ENCODE measurements at regions not wholly inside any gene's neighbourhood (a gene's known extent, or its start where the extent isn't known, plus 50 kb on each side); places are given as distances from the start of the nearest gene placed in this dataset.

DNA sequence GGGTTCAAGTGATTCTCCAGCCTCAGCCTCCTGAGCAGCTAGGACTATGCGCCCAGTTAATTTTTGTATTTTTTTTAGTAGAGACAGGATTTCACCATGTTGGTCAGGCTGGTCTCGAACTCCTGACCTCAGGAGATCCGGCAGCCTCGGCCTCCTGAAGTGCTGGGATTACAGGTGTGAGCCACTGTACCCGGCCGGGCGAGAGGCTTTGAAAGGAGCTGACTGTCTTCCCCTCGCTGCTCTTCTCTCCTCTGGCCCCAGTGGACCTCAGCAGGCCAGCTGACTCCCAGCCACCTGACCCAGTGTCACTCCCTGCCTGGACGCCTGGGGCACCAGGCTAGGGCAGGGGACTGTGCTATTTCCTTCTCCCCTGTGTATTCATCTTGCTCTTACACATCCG lies 89.5 kb upstream of the ANKRD55 start:
- peaks cover 81% of the 10 kb centered on the region for H3K4me1 Mint-ChIP-seq (ENCODE audit: low read depth)
- no peak for DNase-seq
- H3K9me3 Mint-ChIP-seq, result peaks cover 3% of the 10 kb centered on the region
- no peak overlapping the region for H3K27ac Mint-ChIP-seq
- no peak overlapping the region for H3K4me3 Mint-ChIP-seq
- H3K27me3 Mint-ChIP-seq, result no peaks in the 10 kb centered on the region
- H3K36me3 Mint-ChIP-seq (ENCODE audit: low read depth), result no peaks in the 10 kb centered on the region

DNA sequence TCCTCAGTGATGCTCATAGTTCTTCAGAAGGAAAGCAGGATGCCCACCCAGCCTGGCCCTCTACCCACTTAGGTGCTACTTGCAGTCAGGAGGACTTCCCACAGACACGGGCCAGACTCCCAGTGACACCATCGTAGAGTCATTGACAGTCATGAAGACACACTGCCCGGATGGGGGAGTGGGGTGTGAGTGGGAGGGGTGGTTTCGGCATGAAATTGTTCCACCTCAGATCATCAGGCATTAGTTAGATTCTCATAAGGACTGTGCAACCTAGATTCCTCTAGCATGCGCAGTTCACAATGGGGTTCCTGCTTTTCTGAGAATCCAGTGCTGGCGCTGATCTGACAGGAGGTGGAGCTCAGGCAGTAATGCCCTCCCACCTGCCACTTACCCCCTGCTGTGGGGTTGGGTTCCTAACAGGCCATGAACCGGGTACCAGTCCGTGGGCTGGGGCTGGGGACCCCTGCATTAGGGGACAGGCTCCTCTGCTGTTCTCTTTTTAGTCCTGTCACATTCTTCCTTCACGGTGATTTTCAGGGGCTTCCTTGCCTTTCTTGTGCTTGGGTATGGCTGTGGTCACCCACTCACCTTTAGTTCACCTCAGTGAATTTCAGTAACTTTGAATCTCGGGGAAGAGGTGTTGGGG lies 88.2 kb upstream of the ANKRD55 start:
- Mint-ChIP-seq H3K4me3 (peak overlapping the region; percentile 61), H3K36me3 (ENCODE audit: low read depth) (no peaks in the 10 kb centered on the region), H3K9me3 (no peaks in the 10 kb centered on the region), H3K27ac (peak overlapping the region; percentile 70), H3K27me3 (no peaks in the 10 kb centered on the region), H3K4me1 (ENCODE audit: low read depth) (peaks cover 77% of the 10 kb centered on the region)
- DNase-seq, result peak; percentile 52

DNA sequence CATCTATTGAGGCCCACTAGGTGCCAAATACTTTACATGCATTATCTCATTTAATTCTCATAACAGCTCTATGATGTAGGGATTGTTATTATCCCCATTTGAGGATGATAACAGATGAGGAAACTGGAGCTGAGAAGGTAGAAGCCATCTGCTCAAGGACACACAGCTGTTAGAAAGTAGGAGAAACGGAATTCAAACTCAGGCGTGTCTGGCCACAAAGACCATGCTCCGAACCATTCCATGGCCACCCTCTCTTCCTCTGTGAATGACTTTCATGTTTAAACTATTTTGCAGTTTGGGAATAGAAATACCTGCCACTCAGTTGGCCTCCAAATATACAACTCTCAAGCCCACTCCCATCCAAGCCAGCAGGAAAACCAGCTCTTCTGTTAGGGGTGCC lies 87.6 kb upstream of the ANKRD55 start:
- no peak for DNase-seq
- Mint-ChIP-seq H3K4me3 (peak overlapping the region; percentile 61), H3K4me1 (ENCODE audit: low read depth) (peaks cover 75% of the 10 kb centered on the region), H3K27me3 (no peaks in the 10 kb centered on the region), H3K36me3 (ENCODE audit: low read depth) (no peaks in the 10 kb centered on the region), H3K27ac (peak overlapping the region; percentile 51), H3K9me3 (no peaks in the 10 kb centered on the region)

DNA sequence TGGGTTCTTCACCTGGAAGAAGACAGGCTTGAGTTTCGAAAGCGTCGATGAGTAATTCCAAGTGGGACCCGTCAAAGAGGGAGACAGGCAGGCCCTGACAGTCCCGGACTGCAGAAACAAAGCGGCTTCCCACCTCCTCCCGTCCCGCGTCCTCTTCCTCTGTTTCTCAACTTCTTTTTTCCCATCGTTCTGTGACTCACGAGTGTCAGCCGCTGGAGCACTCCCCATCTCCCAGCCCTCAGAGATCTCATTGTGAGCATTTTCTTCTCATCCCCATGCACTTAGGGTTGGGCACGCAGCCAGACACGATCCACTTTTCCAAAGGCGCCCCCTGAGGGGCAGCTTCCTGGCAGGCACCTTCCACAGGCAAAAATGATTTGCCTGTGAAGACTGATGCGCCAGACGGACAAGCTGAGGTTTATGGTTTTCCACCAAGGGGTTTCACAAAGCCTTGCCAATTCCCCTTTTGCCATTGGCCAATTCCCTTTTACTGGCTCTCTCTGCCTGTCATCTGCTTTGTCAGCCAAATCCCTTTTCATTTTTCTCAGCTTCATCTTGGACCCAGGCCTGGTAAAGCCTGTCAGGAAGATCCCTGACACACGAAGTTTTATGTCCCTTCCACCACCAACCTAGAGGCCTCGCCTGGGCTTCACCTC lies 86.5 kb upstream of the ANKRD55 start:
- Mint-ChIP-seq H3K36me3 (ENCODE audit: low read depth) (no peaks in the 10 kb centered on the region), H3K4me3 (peak overlapping the region; percentile 61), H3K9me3 (no peaks in the 10 kb centered on the region), H3K27me3 (no peaks in the 10 kb centered on the region), H3K27ac (peak overlapping the region; percentile 2), H3K4me1 (ENCODE audit: low read depth) (peaks cover 71% of the 10 kb centered on the region)
- no peak for DNase-seq

DNA sequence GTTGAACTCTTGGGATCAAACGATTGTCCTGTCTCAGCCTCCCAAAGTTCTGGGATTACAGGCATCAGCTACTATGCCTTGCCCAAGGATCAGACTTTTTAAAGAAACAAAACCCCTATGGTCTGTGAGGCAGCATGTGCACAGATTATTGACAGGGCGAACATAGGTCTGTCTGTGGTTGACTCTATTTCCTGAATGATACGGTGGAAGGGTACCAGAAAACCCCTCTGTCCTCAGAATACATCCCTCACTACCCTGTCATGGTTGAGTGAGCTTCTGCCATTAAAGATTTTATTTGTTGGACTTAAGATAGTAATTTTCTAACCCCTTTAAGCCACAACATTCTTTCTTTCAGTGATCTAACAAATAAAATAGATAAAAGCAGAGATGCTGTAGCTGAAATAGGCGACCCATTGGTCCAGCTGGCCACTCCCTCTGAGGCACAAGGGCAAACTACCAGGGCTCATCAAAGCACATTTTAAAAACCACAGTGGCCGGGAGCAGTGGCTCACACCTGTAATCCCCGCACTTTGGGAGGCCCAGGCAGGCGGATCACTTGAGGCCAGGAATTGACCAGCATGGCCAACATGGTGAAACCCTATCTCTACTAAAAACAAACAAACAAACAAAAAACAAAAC lies 84.9 kb upstream of the ANKRD55 start:
- Mint-ChIP-seq H3K4me1 (ENCODE audit: low read depth) (peaks cover 71% of the 10 kb centered on the region), H3K36me3 (ENCODE audit: low read depth) (no peaks in the 10 kb centered on the region), H3K27ac (no peak overlapping the region)

DNA sequence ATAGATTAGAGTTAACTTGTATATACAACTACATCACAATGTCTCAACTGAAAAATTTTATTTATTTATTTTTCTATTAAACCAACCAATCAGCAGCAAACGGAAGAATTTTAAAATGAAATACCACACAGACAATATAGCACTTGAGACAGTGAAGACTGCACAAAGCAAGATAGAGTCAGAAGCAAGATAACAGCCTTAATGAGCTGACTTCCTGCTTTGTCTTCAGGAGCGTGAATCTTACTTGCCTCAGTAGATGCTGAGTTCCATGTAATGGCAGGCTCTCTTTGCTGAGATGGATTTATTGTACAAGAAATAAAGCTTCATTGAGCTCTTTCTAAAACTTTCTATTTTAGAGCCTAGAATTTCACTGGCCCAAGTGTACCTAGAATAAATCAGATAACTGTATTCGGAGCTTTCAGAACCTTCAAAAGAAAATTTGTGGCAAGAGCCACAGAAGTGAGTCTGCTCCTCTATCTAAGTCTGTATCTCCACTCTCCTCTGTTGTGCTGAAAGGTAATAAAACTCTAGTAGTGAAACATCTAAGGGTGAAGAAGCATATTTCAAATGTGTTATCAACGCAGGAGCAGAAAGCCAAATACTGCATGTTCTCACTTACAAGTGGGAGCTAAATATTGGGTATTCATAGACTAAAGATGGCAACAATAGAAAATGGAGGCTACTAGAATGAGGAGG lies 83.3 kb upstream of the ANKRD55 start:
- no peak overlapping the region for H3K4me3 Mint-ChIP-seq
- H3K36me3 Mint-ChIP-seq (ENCODE audit: low read depth), result no peaks in the 10 kb centered on the region
- DNase-seq, result no peak
- no peaks in the 10 kb centered on the region for H3K27me3 Mint-ChIP-seq
- H3K27ac Mint-ChIP-seq, result no peak overlapping the region
- peaks cover 73% of the 10 kb centered on the region for H3K4me1 Mint-ChIP-seq (ENCODE audit: low read depth)
- no peaks in the 10 kb centered on the region for H3K9me3 Mint-ChIP-seq

More for the DNA sequence above, 84.9 kb upstream of the ANKRD55 start:
- Mint-ChIP-seq H3K27me3 (no peaks in the 10 kb centered on the region), H3K4me3 (no peak overlapping the region), H3K9me3 (no peaks in the 10 kb centered on the region)
- no peak for DNase-seq

DNA sequence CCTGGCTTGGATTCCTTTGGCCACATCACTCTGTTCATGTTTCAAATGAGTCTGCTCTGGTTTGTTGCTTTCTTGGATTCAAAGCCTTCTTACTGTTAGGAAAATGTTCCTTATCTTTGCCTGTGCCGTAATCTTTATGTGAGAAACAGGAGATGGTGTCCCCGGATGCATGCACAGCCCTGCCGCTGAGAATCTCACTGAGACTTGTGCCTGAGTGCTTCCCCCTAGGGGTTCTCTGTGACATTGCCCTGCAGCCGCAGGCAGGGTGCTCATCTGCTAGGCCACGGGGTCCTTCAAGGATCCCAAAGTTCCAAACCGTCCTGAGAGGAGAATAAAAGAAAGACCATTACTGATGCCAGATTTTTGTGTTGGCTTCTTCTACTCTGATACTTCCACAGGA lies 81.4 kb upstream of the ANKRD55 start:
- DNase-seq, result no peak
- Mint-ChIP-seq H3K27ac (no peak overlapping the region), H3K9me3 (no peaks in the 10 kb centered on the region), H3K4me3 (no peak overlapping the region), H3K27me3 (no peaks in the 10 kb centered on the region), H3K4me1 (ENCODE audit: low read depth) (peaks cover 59% of the 10 kb centered on the region), H3K36me3 (ENCODE audit: low read depth) (no peaks in the 10 kb centered on the region)

DNA sequence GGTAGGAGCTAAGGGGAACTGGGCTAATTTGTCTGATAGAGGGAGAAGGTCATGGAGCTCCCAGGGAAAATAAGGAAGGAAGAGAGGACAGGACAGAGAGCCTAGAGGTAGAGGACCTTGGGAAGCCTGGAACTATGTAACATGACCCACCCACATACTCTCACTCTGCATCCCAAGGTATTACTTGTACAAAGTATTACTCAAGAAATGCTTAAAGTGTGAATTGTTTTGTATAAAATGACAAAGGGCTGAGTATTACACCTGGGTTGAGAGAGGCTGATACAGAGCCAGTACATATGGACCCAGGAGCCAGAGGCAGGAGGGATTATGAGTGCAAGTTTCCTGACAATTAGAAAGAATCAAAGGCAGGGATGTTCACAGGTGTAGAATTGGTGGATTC lies 80.5 kb upstream of the ANKRD55 start:
- H3K4me3 Mint-ChIP-seq, result no peak overlapping the region
- no peak overlapping the region for H3K27ac Mint-ChIP-seq
- H3K9me3 Mint-ChIP-seq, result no peaks in the 10 kb centered on the region
- no peaks in the 10 kb centered on the region for H3K27me3 Mint-ChIP-seq
- DNase-seq, result no peak
- H3K4me1 Mint-ChIP-seq (ENCODE audit: low read depth), result peaks cover 51% of the 10 kb centered on the region
- no peaks in the 10 kb centered on the region for H3K36me3 Mint-ChIP-seq (ENCODE audit: low read depth)

DNA sequence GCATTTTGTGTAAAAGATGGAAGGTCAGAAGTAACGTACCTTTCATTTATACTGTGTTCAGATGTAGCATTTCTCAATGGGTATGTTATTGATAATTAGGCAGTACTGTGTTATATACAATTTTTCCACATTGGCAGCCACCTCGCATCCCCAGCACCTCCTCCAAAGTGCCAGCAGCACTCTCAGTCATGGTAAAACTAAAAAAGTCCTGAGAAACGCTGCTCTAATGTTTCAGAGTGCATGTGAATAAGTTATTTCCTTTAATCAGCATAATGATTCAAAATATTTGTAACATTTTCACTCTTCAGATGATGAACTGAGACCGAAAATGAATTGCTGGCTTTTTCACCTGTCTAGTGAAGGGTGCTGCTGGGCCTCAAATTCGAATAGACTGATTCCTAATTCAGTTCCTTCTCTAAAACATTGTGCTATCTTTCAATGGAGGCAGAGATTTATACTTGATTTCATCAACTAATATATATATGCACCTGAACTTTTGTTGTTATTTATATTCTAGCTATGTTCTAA lies 79.9 kb upstream of the ANKRD55 start:
- no peak for DNase-seq
- peaks cover 50% of the 10 kb centered on the region for H3K4me1 Mint-ChIP-seq (ENCODE audit: low read depth)
- no peaks in the 10 kb centered on the region for H3K9me3 Mint-ChIP-seq
- no peaks in the 10 kb centered on the region for H3K27me3 Mint-ChIP-seq
- peak overlapping the region; percentile 34 for H3K27ac Mint-ChIP-seq
- H3K36me3 Mint-ChIP-seq (ENCODE audit: low read depth), result no peaks in the 10 kb centered on the region
- no peak overlapping the region for H3K4me3 Mint-ChIP-seq

DNA sequence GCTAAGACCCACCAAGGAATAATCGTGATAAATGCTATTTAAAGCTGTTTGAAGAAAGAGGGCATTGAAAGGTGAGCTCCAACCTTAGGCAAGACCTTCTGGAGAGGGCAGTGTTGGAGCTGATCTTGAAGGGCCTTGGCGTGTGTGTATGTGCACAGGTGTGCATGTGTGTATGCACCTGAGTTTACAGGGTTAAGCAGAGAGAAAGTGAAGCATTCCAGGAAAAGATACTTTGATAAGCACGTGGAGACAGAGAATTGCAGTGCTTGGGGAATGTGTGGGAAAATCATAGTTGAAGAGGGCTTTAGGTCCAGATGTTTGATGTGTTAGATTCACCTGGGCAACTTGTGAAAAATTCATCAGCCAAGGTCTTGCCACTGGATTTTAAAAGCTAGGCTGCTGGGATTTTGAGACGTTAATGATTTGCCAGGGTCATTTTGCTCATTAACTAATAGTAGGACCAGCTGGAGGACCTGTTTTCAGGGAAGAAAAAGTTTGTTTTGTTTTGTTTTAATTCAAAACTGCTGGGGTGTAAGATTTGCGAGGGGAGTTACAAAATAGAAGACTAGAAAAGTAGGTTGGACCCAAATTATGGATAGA lies 78.3 kb upstream of the ANKRD55 start:
- Mint-ChIP-seq H3K27me3 (no peaks in the 10 kb centered on the region), H3K4me3 (no peak overlapping the region), H3K9me3 (peaks cover 5% of the 10 kb centered on the region), H3K27ac (no peak overlapping the region), H3K4me1 (ENCODE audit: low read depth) (peaks cover 38% of the 10 kb centered on the region), H3K36me3 (ENCODE audit: low read depth) (no peaks in the 10 kb centered on the region)
- DNase-seq, result no peak

DNA sequence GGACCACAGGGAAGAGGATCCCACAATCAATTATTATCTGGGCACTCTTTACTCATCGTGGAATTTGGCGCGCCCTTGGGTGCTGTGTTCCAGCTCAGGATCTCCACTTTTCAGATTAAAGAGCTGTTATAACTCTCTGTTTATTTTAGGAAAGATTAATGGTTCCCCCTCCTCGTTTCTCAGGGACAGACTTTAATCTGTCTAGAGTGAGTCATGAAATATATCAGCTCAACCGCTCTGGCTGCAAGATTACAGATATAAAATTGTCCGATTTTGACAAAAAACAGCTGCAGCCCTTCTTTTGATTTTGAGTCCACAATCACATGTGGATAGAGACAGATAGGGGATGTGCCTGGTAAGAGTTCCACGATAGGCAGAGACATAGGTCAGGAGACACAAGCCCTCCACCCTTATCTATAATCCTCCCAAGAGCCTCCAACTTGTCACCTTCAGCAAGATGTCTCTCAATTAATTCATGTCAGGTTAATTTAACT lies 77.6 kb upstream of the ANKRD55 start:
- Mint-ChIP-seq H3K27ac (no peak overlapping the region), H3K36me3 (ENCODE audit: low read depth) (no peaks in the 10 kb centered on the region), H3K4me3 (no peak overlapping the region), H3K27me3 (no peaks in the 10 kb centered on the region), H3K9me3 (peaks cover 12% of the 10 kb centered on the region), H3K4me1 (ENCODE audit: low read depth) (peaks cover 34% of the 10 kb centered on the region)
- no peak for DNase-seq

DNA sequence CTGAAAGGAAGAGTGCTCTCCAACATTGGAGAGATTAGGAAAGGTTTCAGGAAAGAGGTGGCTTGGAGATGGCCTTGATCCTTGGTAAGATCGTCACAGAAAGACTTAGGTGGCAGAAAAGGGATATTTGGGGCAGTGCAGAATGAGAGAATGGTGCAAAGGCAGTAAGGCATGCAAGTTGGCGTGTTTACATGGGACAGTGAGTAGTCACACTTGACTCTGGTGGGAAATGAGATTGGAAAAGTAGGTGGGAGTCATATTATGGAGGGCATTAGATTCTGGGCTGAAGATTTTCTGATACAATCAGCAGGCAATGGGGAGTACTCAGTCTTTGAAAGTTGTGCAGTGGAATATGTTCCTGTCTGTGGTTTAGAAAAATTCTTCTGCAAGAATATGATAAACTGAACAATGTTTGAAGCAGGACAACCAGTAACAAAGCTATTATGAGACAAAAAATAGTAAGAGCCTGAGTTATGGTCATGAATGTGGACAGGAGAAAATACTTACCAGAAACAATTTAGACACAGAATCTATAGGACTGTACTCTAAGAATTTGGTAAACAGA lies 76.2 kb upstream of the ANKRD55 start:
- DNase-seq, result no peak
- no peaks in the 10 kb centered on the region for H3K36me3 Mint-ChIP-seq (ENCODE audit: low read depth)
- H3K27me3 Mint-ChIP-seq, result no peaks in the 10 kb centered on the region
- H3K4me1 Mint-ChIP-seq (ENCODE audit: low read depth), result peaks cover 29% of the 10 kb centered on the region
- peaks cover 14% of the 10 kb centered on the region for H3K9me3 Mint-ChIP-seq
- no peak overlapping the region for H3K4me3 Mint-ChIP-seq
- no peak overlapping the region for H3K27ac Mint-ChIP-seq

DNA sequence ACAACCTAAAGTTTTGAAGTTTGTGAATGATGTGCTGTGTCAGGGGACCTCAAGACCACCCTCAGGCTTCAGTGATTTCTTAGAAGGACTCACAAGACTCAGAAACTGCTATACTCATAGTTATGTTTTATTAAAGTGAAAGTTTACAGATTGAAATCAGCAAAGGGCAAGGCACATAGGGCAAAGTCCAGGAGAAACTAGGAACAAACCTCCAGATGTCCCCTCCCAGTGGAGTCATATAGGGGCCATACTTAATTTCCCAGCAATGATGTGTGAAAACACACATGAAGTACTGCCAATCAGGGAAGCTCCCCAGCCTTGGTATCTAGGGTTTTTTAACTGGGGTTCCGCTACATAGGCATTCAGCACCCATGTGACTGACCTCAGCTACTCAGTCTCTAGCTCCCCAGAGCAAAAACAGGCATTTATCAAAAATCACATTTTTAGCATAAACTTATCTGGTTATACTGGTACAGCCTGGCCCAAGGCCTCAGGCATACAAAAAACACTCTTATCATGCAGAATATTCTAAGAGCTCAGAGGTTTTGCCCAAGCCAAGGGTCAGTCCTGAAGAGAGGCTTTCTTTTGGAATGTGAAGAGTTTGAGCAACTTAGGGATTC lies 74.7 kb upstream of the ANKRD55 start:
- Mint-ChIP-seq H3K27ac (no peak overlapping the region), H3K4me1 (ENCODE audit: low read depth) (peaks cover 16% of the 10 kb centered on the region), H3K4me3 (no peak overlapping the region), H3K36me3 (ENCODE audit: low read depth) (no peaks in the 10 kb centered on the region), H3K9me3 (peaks cover 14% of the 10 kb centered on the region), H3K27me3 (no peaks in the 10 kb centered on the region)
- no peak for DNase-seq
